GM19035 (cell line): ENCODE measurements at regions not wholly inside any gene's neighbourhood (a gene's known extent, or its start where the extent isn't known, plus 50 kb on each side); places are given as distances from the start of the nearest gene placed in this dataset.

Experiments used
- ATAC-seq: cut with Tn5 transposase; IDR thresholded peaks from one replicate; pipeline ENCODE4 v1.9.1; 2021; ENCODE audit not compliant: unreplicated experiment

DNA sequence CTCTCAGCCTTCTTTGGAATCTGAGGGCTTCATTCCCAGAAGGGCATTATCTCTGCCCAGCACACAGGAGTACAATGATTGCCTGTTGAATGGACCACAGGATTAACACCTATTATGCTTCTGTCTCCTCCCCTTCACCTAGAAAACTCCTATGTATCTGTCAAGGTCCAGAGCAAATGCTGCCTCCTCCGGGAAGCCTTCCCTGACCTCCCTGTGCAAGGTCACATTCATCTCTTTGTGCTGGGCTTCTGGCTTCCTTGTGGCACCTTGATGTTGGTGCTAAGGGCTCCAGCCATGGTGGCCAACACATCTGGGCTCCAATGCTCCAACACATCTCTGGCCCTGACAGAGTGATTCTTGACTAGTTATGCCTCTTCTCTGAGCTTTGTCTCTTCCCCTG lies 49.9 kb upstream of the ATP2B2 start:
- ATAC-seq, result no peak

DNA sequence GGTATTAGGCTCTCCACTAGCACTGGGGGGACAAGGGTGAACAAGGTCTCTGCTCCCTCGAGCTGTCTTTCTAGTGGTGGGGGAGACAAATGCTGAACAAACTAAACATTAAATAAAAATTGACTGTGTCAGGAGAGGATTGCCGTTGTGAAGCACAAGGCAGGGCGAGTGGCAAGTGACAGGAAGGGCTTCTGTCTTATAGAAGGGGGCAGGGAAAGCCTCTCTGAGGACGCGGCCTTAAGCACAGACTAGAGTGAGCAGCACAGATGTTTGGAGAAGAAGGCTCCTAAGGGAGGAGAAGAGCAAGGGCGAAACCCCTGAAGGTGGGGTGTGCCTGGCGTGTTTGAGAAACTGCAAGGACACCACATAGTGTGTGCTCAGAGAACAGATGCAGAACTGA lies 50.9 kb upstream of the ATP2B2 start:
- no peak for ATAC-seq

GRCh38 chr3:10557250-10557649 lies 51.9 kb upstream of the ATP2B2 start:
- ATAC-seq, result no peak

DNA sequence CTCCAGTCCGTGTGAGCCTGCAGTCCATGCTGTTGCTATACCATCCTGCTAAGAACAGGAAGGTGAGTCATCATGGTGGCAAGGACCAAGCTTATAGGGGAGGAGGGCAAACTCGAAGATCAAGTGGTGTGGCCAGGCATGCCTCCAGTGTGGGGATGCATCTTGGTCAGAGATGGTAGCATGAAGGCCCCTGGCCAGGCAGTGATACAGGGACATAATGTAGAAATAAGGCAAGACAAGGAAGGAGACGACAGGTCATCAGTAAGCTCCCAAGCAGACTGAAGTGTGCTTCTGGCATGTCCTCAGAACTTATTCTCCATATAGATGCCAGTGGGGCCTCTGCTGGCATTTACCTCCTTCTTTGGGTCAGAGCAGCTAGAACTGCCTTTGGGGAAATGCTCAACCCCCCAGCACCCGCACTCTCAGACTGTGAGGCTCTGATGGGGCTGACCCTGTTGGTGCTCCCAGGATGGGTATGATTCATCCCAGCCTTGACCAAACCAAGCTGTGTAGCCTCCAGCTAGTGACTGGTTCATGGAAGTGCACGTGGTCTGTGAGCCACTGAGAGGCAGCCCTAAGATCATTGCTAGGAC lies 52.5 kb upstream of the ATP2B2 start:
- no peak for ATAC-seq

DNA sequence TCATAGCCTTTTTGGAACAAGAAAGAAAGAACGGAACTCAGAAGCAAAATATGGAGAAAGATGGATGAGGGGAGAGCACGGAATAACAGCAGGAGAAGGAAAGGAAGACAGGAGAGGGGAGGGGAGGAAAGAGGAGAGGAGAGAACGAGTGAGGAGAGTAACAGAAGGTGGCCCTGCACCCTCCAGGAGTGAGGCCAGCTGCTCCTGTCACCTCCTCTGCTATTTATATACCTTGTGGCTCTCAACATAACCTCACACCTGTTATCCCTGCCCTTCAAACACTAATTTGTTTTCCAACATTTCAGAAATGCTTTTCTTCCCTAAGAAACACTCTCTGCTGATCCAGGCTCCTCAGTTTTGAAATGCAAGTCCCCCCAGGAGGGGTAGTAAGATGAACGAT lies 53.4 kb upstream of the ATP2B2 start:
- ATAC-seq, result no peak

- no peak for ATAC-seq
These were observed 54.9 kb upstream of the ATP2B2 start for GRCh38 chr3:10560060-10560861.

- no peak for ATAC-seq
These were observed 56.0 kb upstream of the ATP2B2 start for GRCh38 chr3:10561162-10561945.

GRCh38 chr3:10561946-10562560 lies 56.7 kb upstream of the ATP2B2 start:
- no peak for ATAC-seq

GRCh38 chr3:10563396-10563795 lies 58.0 kb upstream of the ATP2B2 start:
- ATAC-seq, result peak; percentile 52

- no peak for ATAC-seq
These were observed 60.4 kb upstream of the ATP2B2 start for GRCh38 chr3:10565814-10566213.

- no peak for ATAC-seq
These were observed 61.1 kb upstream of the ATP2B2 start for GRCh38 chr3:10566451-10566850.

- ATAC-seq, result no peak
These were observed 63.2 kb upstream of the ATP2B2 start for GRCh38 chr3:10568549-10568948.

DNA sequence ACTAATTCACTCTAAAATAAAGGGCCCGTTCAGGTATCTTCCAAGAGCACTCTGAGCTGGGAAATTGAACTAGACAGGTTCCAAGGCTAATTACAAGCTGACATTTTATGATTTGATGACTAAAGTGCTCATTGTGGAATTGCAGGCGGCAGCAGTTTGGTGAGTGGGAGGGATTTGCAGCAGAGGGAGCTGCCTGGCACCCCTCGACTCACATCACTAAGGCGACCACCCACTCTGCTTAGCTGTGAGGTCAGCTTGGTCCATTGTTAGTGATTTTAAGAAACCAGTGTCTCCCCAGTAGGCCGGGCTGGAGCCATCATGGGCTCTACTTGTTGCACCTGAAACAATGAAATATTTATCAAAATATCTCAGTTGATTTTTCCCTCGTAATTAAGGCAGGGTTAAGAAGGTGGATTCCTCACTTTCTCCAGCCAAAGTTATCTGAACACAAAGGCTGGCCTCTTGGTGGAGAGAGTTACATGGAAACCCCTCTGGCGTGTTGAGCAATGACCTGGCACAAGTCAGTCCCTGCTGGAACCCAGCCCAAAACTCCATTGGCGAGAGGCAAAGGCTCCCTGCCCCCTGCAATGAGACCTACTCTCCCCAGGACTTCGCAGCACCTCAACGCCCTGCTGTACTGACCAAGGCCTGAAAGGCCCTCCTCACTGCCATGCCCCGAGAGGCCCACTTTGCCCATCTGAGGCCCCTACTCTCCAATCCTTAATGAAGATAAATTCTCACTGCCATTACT lies 65.0 kb upstream of the ATP2B2 start:
- ATAC-seq, result no peak

- no peak for ATAC-seq
These were observed 68.8 kb upstream of the ATP2B2 start for GRCh38 chr3:10574101-10574620.

DNA sequence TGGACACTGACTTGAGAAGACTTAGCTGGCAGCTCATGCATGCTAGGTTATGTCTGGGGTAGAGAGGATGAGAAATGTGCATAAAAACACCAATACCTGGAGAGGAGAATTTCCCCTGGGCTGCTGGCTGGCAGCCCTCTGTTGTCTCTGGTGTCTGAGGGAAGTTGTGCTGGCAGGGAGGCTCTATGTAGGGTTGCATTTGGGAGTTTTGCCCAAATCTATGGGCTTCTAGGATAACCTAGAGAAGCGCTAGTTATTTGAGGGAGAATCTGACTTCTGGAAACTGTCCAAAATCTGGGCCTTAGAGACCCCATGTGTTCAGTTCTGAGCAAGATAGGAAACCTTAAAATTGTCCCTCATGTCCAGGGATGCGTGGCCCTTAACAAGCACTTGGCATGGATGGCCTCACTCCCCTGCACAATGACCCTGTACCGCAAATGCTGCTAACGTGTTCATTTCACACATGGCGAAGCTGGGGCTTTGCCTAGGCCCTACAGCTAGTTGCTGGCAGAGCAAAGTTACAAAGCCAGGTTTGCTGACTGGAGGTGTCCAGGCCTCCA lies 70.3 kb upstream of the ATP2B2 start:
- no peak for ATAC-seq

- no peak for ATAC-seq
These were observed 72.1 kb upstream of the ATP2B2 start for GRCh38 chr3:10577486-10577885.

GRCh38 chr3:10580426-10580825 lies 75.0 kb upstream of the ATP2B2 start:
- no peak for ATAC-seq

DNA sequence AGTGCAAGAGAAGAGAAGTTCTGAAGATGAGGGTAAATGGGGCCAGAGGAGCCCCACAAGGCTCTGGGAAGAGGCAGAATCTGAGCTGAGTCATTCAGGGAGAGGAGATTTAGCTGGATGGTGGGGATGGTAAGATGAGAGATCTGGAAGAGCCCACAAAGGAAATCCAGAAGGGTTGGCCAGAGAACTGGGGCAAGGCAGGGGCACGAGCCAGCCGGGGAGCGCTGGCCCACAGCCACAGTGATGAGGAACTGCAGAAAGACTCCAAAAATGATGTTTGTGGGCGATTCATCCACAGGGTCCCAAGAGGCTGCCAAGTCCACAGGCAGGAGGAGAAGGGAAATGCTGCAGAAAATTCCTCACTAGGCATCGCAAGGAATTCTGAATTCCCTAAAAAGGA lies 75.9 kb upstream of the ATP2B2 start:
- no peak for ATAC-seq

- no peak for ATAC-seq
These were observed 76.3 kb upstream of the ATP2B2 start for GRCh38 chr3:10581716-10582115.

- no peak for ATAC-seq
These were observed 77.3 kb upstream of the ATP2B2 start for GRCh38 chr3:10582733-10583132.
